ENCODE measurements at regions not wholly inside any gene's neighbourhood (a gene's known extent, or its start where the extent isn't known, plus 50 kb on each side); places are given as distances from the start of the nearest gene placed in this dataset.
A peak's percentile ranks its signal among the peaks of the same experiment; 100 is the strongest.

- no peaks in the 10 kb centered on the region for H3K36me3 ChIP-seq
- DNase-seq: no peak
- no peaks in the 10 kb centered on the region for H3K9me3 ChIP-seq
- H3K4me3 ChIP-seq: no peak overlapping the region
- TF ChIP-seq CTCF (IDR thresholded peaks at IDR 0.05) (no peak), POLR2A (IDR thresholded peaks at IDR 0.05) (no peak)
- H3K4me1 ChIP-seq: no peaks in the 10 kb centered on the region
- H3K27ac ChIP-seq: no peak overlapping the region
- no peaks in the 10 kb centered on the region for H3K27me3 ChIP-seq
Observed at GRCh38 chr14:41993687-41994086, 387.0 kb downstream of the LRFN5 start.

- DNase-seq: no peak
- no peaks in the 10 kb centered on the region for H3K27me3 ChIP-seq
- TF ChIP-seq POLR2A (IDR thresholded peaks at IDR 0.05) (no peak), CTCF (IDR thresholded peaks at IDR 0.05) (no peak)
- no peaks in the 10 kb centered on the region for H3K36me3 ChIP-seq
- H3K27ac ChIP-seq: no peak overlapping the region
- H3K9me3 ChIP-seq: no peaks in the 10 kb centered on the region
- no peaks in the 10 kb centered on the region for H3K4me1 ChIP-seq
- no peak overlapping the region for H3K4me3 ChIP-seq
Observed at GRCh38 chr14:41986700-41987099, 380.0 kb downstream of the LRFN5 start.

GRCh38 chr14:41986083-41986645 lies 379.5 kb downstream of the LRFN5 start:
- Histone ChIP-seq H3K4me3 (no peak overlapping the region), H3K4me1 (no peaks in the 10 kb centered on the region), H3K9me3 (no peaks in the 10 kb centered on the region), H3K27me3 (no peaks in the 10 kb centered on the region), H3K27ac (peak overlapping the region in 1 of 4 donors; percentile 13), H3K36me3 (no peaks in the 10 kb centered on the region)
- no peak for TF ChIP-seq POLR2A (IDR thresholded peaks at IDR 0.05)
- DNase-seq: no peak

- H3K27ac ChIP-seq: no peak overlapping the region
- TF ChIP-seq CTCF (IDR thresholded peaks at IDR 0.05) (no peak), POLR2A (IDR thresholded peaks at IDR 0.05) (no peak)
- no peaks in the 10 kb centered on the region for H3K36me3 ChIP-seq
- H3K27me3 ChIP-seq: no peaks in the 10 kb centered on the region
- no peaks in the 10 kb centered on the region for H3K4me1 ChIP-seq
- H3K9me3 ChIP-seq: peaks cover 0 to 6% (median 0%) of the 10 kb centered on the region in 4 donors
- no peak for DNase-seq
- H3K4me3 ChIP-seq: no peak overlapping the region
Observed at GRCh38 chr14:41973178-41973577, 366.5 kb downstream of the LRFN5 start.

GRCh38 chr14:41972531-41972930 lies 365.9 kb downstream of the LRFN5 start:
- no peak overlapping the region for H3K4me3 ChIP-seq
- no peak overlapping the region for H3K27ac ChIP-seq
- no peak for DNase-seq
- H3K9me3 ChIP-seq: peaks cover 0 to 6% (median 0%) of the 10 kb centered on the region in 4 donors
- no peaks in the 10 kb centered on the region for H3K27me3 ChIP-seq
- H3K36me3 ChIP-seq: no peaks in the 10 kb centered on the region
- no peaks in the 10 kb centered on the region for H3K4me1 ChIP-seq
- TF ChIP-seq CTCF (IDR thresholded peaks at IDR 0.05) (no peak), POLR2A (IDR thresholded peaks at IDR 0.05) (no peak)

GRCh38 chr14:41960281-41960680 lies 353.6 kb downstream of the LRFN5 start:
- H3K27ac ChIP-seq: no peak overlapping the region
- TF ChIP-seq POLR2A (IDR thresholded peaks at IDR 0.05) (no peak), CTCF (IDR thresholded peaks at IDR 0.05) (no peak)
- H3K36me3 ChIP-seq: no peaks in the 10 kb centered on the region
- no peaks in the 10 kb centered on the region for H3K9me3 ChIP-seq
- no peak overlapping the region for H3K4me3 ChIP-seq
- no peak for DNase-seq
- no peaks in the 10 kb centered on the region for H3K27me3 ChIP-seq
- no peaks in the 10 kb centered on the region for H3K4me1 ChIP-seq
